Suprapubic skin (tissue), 4 donors: ENCODE measurements at regions not wholly inside any gene's neighbourhood (a gene's known extent, or its start where the extent isn't known, plus 50 kb on each side); places are given as distances from the start of the nearest gene placed in this dataset.

ENCODE experiments used
- DNase-seq, 2 donors: peaks; one replicate each; pipeline ENCODE4 v3.0.0-alpha.2; 2019; ENCODE audit warnings: low spot score in 2 of 2
- H3K27ac ChIP-seq: fragments of 200-600 bp; sonication (generic); one replicate; pipeline ENCODE4 v1.5.1; 2019
- H3K27me3 ChIP-seq: fragments of 200-600 bp; sonication (generic); one replicate; pipeline ENCODE4 v1.5.1; 2019
- H3K36me3 ChIP-seq: fragments of 200-600 bp; sonication (generic); one replicate; pipeline ENCODE4 v1.5.1; 2019
- H3K4me1 ChIP-seq: fragments of 200-600 bp; sonication (generic); one replicate; pipeline ENCODE4 v1.5.1; 2019
- H3K4me3 ChIP-seq: fragments of 200-600 bp; sonication (generic); one replicate; pipeline ENCODE4 v1.5.1; 2019; ENCODE audit warnings: mild to moderate bottlenecking
- H3K9me3 ChIP-seq: fragments of 200-600 bp; sonication (generic); one replicate; pipeline ENCODE4 v1.5.1; 2019
- EP300 ChIP-seq: sonication (generic); formaldehyde crosslinking; IDR thresholded peaks from one replicate; pipeline ENCODE4 v1.6.1; 2017; ENCODE audit warnings: antibody characterized with exemption
- POLR2A ChIP-seq, 2 donors: fragments of 450-650 bp; IDR thresholded peaks; one replicate each; pipeline ENCODE4 v1.6.1; 2017; ENCODE audit warnings: antibody characterized with exemption in 2 of 2, mild to moderate bottlenecking in 2 of 2, moderate library complexity in 2 of 2
- POLR2AphosphoS5 ChIP-seq, 3 donors: sonication (generic); formaldehyde crosslinking; IDR thresholded peaks; one replicate each; pipeline ENCODE4 v1.6.1; 2017; ENCODE audit warnings: antibody characterized with exemption in 3 of 3
- WGBS: methylation state at CpG from one replicate; pipeline ENCODE4 v1.1.5; 2018; 5-methylcytosine and 5-hydroxymethylcytosine counted together
- TF ChIP-seq, protein P1 (sequence below), 2 donors: fragments of 200-600 bp in 1 of 2; fragments of 450-650 bp in 1 of 2; sonication (generic) in 1 of 2; IDR thresholded peaks; one replicate each; pipeline ENCODE4 v1.5.1; 2016 to 2019; ENCODE audit warnings: antibody characterized with exemption in 2 of 2, mild to moderate bottlenecking in 1 of 2, moderate library complexity in 1 of 2

DNA sequence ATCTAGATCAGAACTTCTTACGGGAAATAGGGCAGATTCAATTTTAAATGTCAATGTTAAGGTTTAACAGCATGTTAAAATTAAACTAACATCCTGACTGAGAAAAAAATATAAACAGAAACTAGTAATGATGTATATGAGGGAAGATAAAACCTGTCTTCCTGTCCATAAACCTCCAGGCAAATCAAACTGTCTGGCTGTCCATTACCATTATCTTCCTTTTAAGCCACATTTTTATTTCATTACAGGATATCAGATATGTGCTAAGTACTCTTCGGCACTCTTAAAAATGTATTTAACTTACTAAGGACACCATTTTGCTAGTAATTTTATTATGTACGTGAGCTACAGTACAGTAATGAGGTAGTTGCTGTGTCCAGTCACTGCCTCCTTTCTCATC lies 1461.7 kb upstream of the ALCAM start:
- WGBS = 84% methylated on average over 3 of the region's 3 CpGs

DNA sequence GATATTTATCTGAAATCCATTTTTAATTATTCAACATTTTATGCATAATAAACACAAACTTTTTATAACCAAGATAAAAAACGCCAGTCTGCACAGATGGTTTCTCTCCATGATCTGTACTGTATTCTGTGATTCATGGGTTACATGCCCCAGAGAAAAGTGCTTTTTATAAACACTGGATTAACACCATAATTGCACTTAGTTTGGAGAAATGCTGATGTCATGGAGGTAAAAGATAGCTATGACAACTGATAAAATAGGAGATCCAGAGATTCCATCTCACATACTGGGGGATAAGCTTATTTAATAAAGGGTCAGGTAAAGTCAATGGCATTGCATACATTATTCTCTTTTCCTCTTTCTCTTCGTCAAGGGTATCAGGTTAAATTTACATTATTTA lies 1460.4 kb upstream of the ALCAM start:
- Histone ChIP-seq H3K9me3 (no peaks in the 10 kb centered on the region), H3K27me3 (no peaks in the 10 kb centered on the region), H3K27ac (no peak overlapping the region), H3K36me3 (no peaks in the 10 kb centered on the region), H3K4me3 (no peak overlapping the region), H3K4me1 (no peaks in the 10 kb centered on the region)
- TF ChIP-seq, protein P1, sequence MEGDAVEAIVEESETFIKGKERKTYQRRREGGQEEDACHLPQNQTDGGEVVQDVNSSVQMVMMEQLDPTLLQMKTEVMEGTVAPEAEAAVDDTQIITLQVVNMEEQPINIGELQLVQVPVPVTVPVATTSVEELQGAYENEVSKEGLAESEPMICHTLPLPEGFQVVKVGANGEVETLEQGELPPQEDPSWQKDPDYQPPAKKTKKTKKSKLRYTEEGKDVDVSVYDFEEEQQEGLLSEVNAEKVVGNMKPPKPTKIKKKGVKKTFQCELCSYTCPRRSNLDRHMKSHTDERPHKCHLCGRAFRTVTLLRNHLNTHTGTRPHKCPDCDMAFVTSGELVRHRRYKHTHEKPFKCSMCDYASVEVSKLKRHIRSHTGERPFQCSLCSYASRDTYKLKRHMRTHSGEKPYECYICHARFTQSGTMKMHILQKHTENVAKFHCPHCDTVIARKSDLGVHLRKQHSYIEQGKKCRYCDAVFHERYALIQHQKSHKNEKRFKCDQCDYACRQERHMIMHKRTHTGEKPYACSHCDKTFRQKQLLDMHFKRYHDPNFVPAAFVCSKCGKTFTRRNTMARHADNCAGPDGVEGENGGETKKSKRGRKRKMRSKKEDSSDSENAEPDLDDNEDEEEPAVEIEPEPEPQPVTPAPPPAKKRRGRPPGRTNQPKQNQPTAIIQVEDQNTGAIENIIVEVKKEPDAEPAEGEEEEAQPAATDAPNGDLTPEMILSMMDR (IDR thresholded peaks at IDR 0.05) = no peak
- TF ChIP-seq POLR2A (IDR thresholded peaks at IDR 0.05) = no peak
- no peak for TF ChIP-seq EP300
- no peak for TF ChIP-seq POLR2AphosphoS5 (IDR thresholded peaks at IDR 0.05)
- DNase-seq = no peak
- WGBS = 52% methylated on average over 2 of the region's 2 CpGs

More for the DNA sequence above, 1461.7 kb upstream of the ALCAM start:
- Histone ChIP-seq H3K9me3 (no peaks in the 10 kb centered on the region), H3K27ac (no peak overlapping the region), H3K4me1 (no peaks in the 10 kb centered on the region), H3K27me3 (no peaks in the 10 kb centered on the region), H3K4me3 (no peak overlapping the region), H3K36me3 (no peaks in the 10 kb centered on the region)
- no peak for TF ChIP-seq POLR2AphosphoS5 (IDR thresholded peaks at IDR 0.05)
- no peak for TF ChIP-seq POLR2A (IDR thresholded peaks at IDR 0.05)
- TF ChIP-seq EP300 = no peak
- TF ChIP-seq, protein P1 (IDR thresholded peaks at IDR 0.05) = no peak
- no peak for DNase-seq

DNA sequence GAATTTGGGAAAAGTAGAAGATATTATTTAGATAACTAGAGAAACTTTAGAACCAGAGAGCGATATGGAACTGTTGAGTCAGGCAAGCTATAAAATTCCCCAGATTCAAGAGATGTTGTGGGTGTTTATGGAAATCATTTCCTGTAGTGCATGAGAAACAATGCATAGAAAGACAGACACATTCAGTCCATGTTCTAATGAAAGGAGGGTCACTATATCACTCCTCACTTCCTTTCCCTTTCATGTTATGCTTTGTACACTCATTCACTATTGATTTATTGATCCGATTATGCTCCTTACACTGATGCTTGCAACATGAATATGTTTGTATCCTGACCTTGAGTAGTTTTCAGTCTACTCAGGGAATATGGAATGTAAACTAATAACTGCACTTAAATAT lies 1459.9 kb upstream of the ALCAM start:
- no peak for TF ChIP-seq POLR2A (IDR thresholded peaks at IDR 0.05)
- no peak for TF ChIP-seq POLR2AphosphoS5 (IDR thresholded peaks at IDR 0.05)
- TF ChIP-seq EP300 = no peak
- TF ChIP-seq, protein P1 (IDR thresholded peaks at IDR 0.05) = no peak
- 86% methylated on average over 2 of the region's 2 CpGs for WGBS
- no peaks in the 10 kb centered on the region for H3K36me3 ChIP-seq
- no peaks in the 10 kb centered on the region for H3K9me3 ChIP-seq
- no peak overlapping the region for H3K4me3 ChIP-seq
- no peaks in the 10 kb centered on the region for H3K4me1 ChIP-seq
- H3K27me3 ChIP-seq = no peaks in the 10 kb centered on the region
- no peak for DNase-seq
- no peak overlapping the region for H3K27ac ChIP-seq

DNA sequence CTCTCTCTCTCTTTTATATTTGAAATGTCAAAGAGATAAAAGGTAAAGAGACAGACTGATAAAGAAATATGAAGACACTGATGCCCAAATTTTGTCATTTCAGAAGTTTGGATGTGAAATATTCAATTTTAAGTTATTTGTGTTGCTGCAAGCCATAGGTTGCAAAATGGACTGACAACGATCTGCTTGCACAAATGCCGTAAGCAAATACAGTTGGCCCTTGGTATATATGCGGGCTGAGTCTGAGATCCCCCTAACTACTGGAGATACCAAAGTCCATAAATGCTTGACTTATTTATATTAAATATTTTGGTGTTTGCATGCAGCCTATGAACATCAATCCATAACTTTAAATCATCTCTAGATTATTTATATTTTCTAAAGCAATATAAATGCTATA lies 1459.1 kb upstream of the ALCAM start:
- no peak for TF ChIP-seq EP300
- no peak for TF ChIP-seq POLR2A (IDR thresholded peaks at IDR 0.05)
- no peak for TF ChIP-seq POLR2AphosphoS5 (IDR thresholded peaks at IDR 0.05)
- TF ChIP-seq, protein P1 (IDR thresholded peaks at IDR 0.05) = no peak
- no peaks in the 10 kb centered on the region for H3K4me1 ChIP-seq
- no peak for DNase-seq
- no peaks in the 10 kb centered on the region for H3K27me3 ChIP-seq
- no peaks in the 10 kb centered on the region for H3K36me3 ChIP-seq
- no peak overlapping the region for H3K27ac ChIP-seq
- H3K4me3 ChIP-seq = no peak overlapping the region
- H3K9me3 ChIP-seq = no peaks in the 10 kb centered on the region
- 89% methylated on average over 3 of the region's 3 CpGs for WGBS

DNA sequence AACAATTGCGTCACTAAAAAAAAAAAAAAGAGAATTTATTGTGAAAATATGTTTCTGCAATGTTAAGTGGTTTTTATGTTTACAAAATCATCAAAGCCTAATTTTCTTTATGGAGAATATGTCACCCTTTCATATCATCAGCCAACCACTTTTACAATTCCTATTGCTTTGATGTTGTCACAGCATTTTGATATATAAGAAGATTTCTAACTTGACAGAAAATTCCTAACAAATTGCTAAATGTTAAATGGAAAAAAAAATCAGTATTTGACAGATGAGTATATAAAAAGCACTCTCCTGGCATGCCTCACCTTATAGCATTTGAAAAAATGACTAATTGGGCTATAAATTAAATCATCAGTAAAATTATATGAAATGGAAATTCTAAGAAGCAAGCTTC lies 1457.3 kb upstream of the ALCAM start:
- H3K36me3 ChIP-seq = no peaks in the 10 kb centered on the region
- no peak overlapping the region for H3K27ac ChIP-seq
- H3K9me3 ChIP-seq = no peaks in the 10 kb centered on the region
- no peak overlapping the region for H3K4me3 ChIP-seq
- DNase-seq = no peak
- no peaks in the 10 kb centered on the region for H3K4me1 ChIP-seq
- H3K27me3 ChIP-seq = no peaks in the 10 kb centered on the region
- TF ChIP-seq POLR2AphosphoS5 (IDR thresholded peaks at IDR 0.05) (no peak), EP300 (no peak), POLR2A (IDR thresholded peaks at IDR 0.05) (no peak)
- TF ChIP-seq, protein P1 (IDR thresholded peaks at IDR 0.05) = no peak
- WGBS = 51% methylated on average over 1 of the region's 1 CpG
